ENCODE measurements at regions not wholly inside any gene's neighbourhood (a gene's known extent, or its start where the extent isn't known, plus 50 kb on each side); places are given as distances from the start of the nearest gene placed in this dataset.

- Histone ChIP-seq H3K9ac (ENCODE audit: insufficient read depth, low read length, poor library complexity, severe bottlenecking) (no peak overlapping the region), H2AFZ (ENCODE audit: insufficient read depth, low read depth, low read length, poor library complexity, severe bottlenecking) (no peak overlapping the region), H3K27me3 (ENCODE audit: control insufficient read depth in 2 of 2, insufficient read depth in 2 of 2, low read length in 2 of 2) (peaks cover 0 to 2% of the 10 kb centered on the region in 2 donors), H3K9me3 (replicated peaks in 1 of 2; ENCODE audit: control insufficient read depth in 1 of 2, insufficient read depth in 1 of 2, low read length in 2 of 2) (peaks cover 8 to 10% of the 10 kb centered on the region in 2 donors), H3K4me1 (ENCODE audit: control insufficient read depth in 1 of 2, insufficient read depth in 2 of 2, low read length in 2 of 2) (no peaks in the 10 kb centered on the region), H3K4me3 (replicated peaks in 1 of 3; ENCODE audit: low read depth in 2 of 3, low read length in 3 of 3) (no peak overlapping the region), H3K27ac (ENCODE audit: low read depth in 1 of 2, low read length in 2 of 2) (no peak overlapping the region), H3K4me2 (replicated peaks; ENCODE audit: extremely low read depth, low read length, poor library complexity, severe bottlenecking) (no peak overlapping the region), H4K20me1 (ENCODE audit: insufficient read depth, low read length) (no peaks in the 10 kb centered on the region), H3K79me2 (ENCODE audit: insufficient read depth, low read length) (no peaks in the 10 kb centered on the region), H3K36me3 (replicated peaks in 1 of 2; ENCODE audit: control insufficient read depth in 1 of 2, insufficient read depth in 2 of 2, low read length in 2 of 2) (no peaks in the 10 kb centered on the region)
- DNase-seq = no peak
- Mint-ChIP-seq H3K4me1 (no peaks in the 10 kb centered on the region), H3K27ac (no peak overlapping the region), H3K4me3 (no peak overlapping the region), H3K27me3 (ENCODE audit: low read depth in 3 of 3) (peaks cover 8 to 15% (median 13%) of the 10 kb centered on the region in 3 donors), H3K36me3 (peaks cover 0 to 2% of the 10 kb centered on the region in 2 donors), H3K9me3 (peaks cover 6 to 27% (median 22%) of the 10 kb centered on the region in 7 donors)
- WGBS (ENCODE audit: insufficient coverage) = 100% methylated on average over 5 of the region's 8 CpGs
- intact Hi-C loops (cut with micrococcal nuclease) = no loop called here
- TF ChIP-seq, protein P1, sequence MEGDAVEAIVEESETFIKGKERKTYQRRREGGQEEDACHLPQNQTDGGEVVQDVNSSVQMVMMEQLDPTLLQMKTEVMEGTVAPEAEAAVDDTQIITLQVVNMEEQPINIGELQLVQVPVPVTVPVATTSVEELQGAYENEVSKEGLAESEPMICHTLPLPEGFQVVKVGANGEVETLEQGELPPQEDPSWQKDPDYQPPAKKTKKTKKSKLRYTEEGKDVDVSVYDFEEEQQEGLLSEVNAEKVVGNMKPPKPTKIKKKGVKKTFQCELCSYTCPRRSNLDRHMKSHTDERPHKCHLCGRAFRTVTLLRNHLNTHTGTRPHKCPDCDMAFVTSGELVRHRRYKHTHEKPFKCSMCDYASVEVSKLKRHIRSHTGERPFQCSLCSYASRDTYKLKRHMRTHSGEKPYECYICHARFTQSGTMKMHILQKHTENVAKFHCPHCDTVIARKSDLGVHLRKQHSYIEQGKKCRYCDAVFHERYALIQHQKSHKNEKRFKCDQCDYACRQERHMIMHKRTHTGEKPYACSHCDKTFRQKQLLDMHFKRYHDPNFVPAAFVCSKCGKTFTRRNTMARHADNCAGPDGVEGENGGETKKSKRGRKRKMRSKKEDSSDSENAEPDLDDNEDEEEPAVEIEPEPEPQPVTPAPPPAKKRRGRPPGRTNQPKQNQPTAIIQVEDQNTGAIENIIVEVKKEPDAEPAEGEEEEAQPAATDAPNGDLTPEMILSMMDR (IDR thresholded peaks at IDR 0.05) = no peak
Observed at GRCh38 chr13:20320885-20321284, 88.8 kb upstream of the GJB6 start.

DNA sequence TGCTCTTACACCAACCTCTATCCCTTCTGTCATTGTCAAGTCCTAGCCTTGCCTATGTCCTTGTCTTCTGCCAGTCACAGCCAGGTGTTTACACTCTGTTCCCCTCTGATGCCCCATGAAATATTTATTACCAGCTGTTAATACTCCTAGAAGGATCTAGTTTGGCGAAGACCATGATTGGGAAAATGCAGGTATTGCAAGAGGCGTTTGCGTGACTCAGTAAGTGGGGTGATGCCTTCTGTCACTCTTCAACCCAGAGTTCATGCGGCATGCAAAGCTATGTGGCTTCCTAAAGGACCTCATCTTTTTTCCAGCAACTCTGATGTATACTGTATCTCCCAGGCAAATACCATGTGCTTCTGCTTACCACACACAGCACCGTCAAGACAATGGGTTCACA is 81.8 kb upstream of the GJB6 start:
- WGBS (ENCODE audit: insufficient coverage) = 100% methylated on average over 3 of the region's 5 CpGs
- no peak overlapping the region for H2AFZ ChIP-seq (ENCODE audit: insufficient read depth, low read depth, low read length, poor library complexity, severe bottlenecking)
- Mint-ChIP-seq H3K36me3 (no peaks in the 10 kb centered on the region), H3K27me3 (ENCODE audit: low read depth in 3 of 3) (peaks cover 3 to 5% (median 5%) of the 10 kb centered on the region in 3 donors), H3K27ac (no peak overlapping the region), H3K9me3 (peaks cover 0 to 4% (median 0%) of the 10 kb centered on the region in 7 donors), H3K4me1 (peaks cover 2% of the 10 kb centered on the region), H3K4me3 (no peak overlapping the region)
- H3K9ac ChIP-seq (ENCODE audit: insufficient read depth, low read length, poor library complexity, severe bottlenecking) = no peak overlapping the region
- intact Hi-C loops (cut with micrococcal nuclease) = no loop called here
- H3K36me3 ChIP-seq (replicated peaks in 1 of 2; ENCODE audit: control insufficient read depth in 1 of 2, insufficient read depth in 2 of 2, low read length in 2 of 2) = no peaks in the 10 kb centered on the region
- H3K9me3 ChIP-seq (replicated peaks in 1 of 2; ENCODE audit: control insufficient read depth in 1 of 2, insufficient read depth in 1 of 2, low read length in 2 of 2) = no peaks in the 10 kb centered on the region
- TF ChIP-seq, protein P1 (IDR thresholded peaks at IDR 0.05) = no peak
- no peaks in the 10 kb centered on the region for H3K79me2 ChIP-seq (ENCODE audit: insufficient read depth, low read length)
- no peak overlapping the region for H3K27ac ChIP-seq (ENCODE audit: low read depth in 1 of 2, low read length in 2 of 2)
- no peak overlapping the region for H3K4me3 ChIP-seq (replicated peaks in 1 of 3; ENCODE audit: low read depth in 2 of 3, low read length in 3 of 3)
- no peak overlapping the region for H3K4me2 ChIP-seq (replicated peaks; ENCODE audit: extremely low read depth, low read length, poor library complexity, severe bottlenecking)
- DNase-seq = no peak
- peaks cover 0 to 3% of the 10 kb centered on the region in 2 donors for H3K4me1 ChIP-seq (ENCODE audit: control insufficient read depth in 1 of 2, insufficient read depth in 2 of 2, low read length in 2 of 2)
- no peaks in the 10 kb centered on the region for H4K20me1 ChIP-seq (ENCODE audit: insufficient read depth, low read length)
- peaks cover 0 to 2% of the 10 kb centered on the region in 2 donors for H3K27me3 ChIP-seq (ENCODE audit: control insufficient read depth in 2 of 2, insufficient read depth in 2 of 2, low read length in 2 of 2)

All from CD14-positive monocyte (primary cell).